T-cell (primary cell): ENCODE measurements at regions not wholly inside any gene's neighbourhood (a gene's known extent, or its start where the extent isn't known, plus 50 kb on each side); places are given as distances from the start of the nearest gene placed in this dataset.

Source experiments
- ATAC-seq, 4 experiments: fragments of 200-7000 bp in 3 of 4; fragments of 150-1000 bp in 1 of 4; cut with Tn5 transposase; replicated peaks in 1 of 4; 1 replicate in 3 of 4; 2 replicates in 1 of 4; pipeline ENCODE4 v1.10.0; 2021; ENCODE audit warnings: moderate library complexity in 3 of 4, mild to moderate bottlenecking in 2 of 4, moderate number of reproducible peaks in 1 of 4
- CTCF ChIA-PET, 2 donors: fragments of 300-600 bp; sonication (Branson Sonifier 250); formaldehyde crosslinking; loops; one replicate each; lab custom pipeline; 2022; ENCODE audit warnings: antibody characterized with exemption in 2 of 2; lab: Charles Lee
- POLR2A ChIA-PET, 2 donors: fragments of 300-600 bp; sonication (Branson Sonifier 250); formaldehyde crosslinking; loops; one replicate each; lab custom pipeline; 2022; ENCODE audit warnings: antibody characterized with exemption in 2 of 2; lab: Charles Lee
- DNase-seq, 35 experiments: peaks; one replicate each; pipeline versions ENCODE4 v3.0.0 to v3.0.0-alpha.2; 2013 to 2023
- H3K27ac ChIP-seq: one replicate; pipeline ENCODE4 v1.5.1; 2013; ENCODE audit warnings: low read length
- H3K27me3 ChIP-seq, 2 experiments: replicated peaks in 1 of 2; 1 replicate in 1 of 2; 2 replicates in 1 of 2; pipeline versions ENCODE4 v1.6.1 to v1.7.0; 2013; ENCODE audit warnings: low read length in 1 of 2, mixed read lengths in 1 of 2; ENCODE audit not compliant: control insufficient read depth in 2 of 2, insufficient read depth in 2 of 2; ENCODE audit errors: extremely low read depth in 1 of 2
- H3K36me3 ChIP-seq, 2 donors: 1 replicate in 1 of 2; 2 replicates in 1 of 2; pipeline versions ENCODE4 v1.6.1 to v1.7.0; 2013; ENCODE audit warnings: low read length in 1 of 2; ENCODE audit not compliant: control insufficient read depth in 2 of 2, insufficient read depth in 1 of 2; ENCODE audit errors: extremely low read depth in 1 of 2
- H3K4me1 ChIP-seq, 2 experiments: 1 replicate in 1 of 2; 2 replicates in 1 of 2; pipeline versions ENCODE4 v1.6.1 to v1.7.0; 2013; ENCODE audit warnings: low read length in 2 of 2, mixed read lengths in 1 of 2; ENCODE audit not compliant: insufficient read depth in 2 of 2, control insufficient read depth in 1 of 2; ENCODE audit errors: extremely low read depth in 1 of 2
- H3K4me3 ChIP-seq, 2 donors: 1 replicate in 1 of 2; 2 replicates in 1 of 2; pipeline versions ENCODE4 v1.5.1 to v1.7.0; 2013; ENCODE audit warnings: mild to moderate bottlenecking in 2 of 2, low read length in 1 of 2, moderate library complexity in 1 of 2; ENCODE audit not compliant: control insufficient read depth in 1 of 2; ENCODE audit errors: extremely low read depth in 1 of 2
- H3K9me3 ChIP-seq: 2 replicates; pipeline ENCODE4 v1.7.0; 2013
- H3K27ac Mint-ChIP-seq, 2 donors: one replicate each; pipeline ENCODE4 v1.8.0; 2020 to 2021; ENCODE audit warnings: mild to moderate bottlenecking in 2 of 2, mixed read lengths in 2 of 2
- H3K27me3 Mint-ChIP-seq, 2 donors: one replicate each; pipeline ENCODE4 v1.8.0; 2021 to 2022; ENCODE audit warnings: mixed read lengths in 2 of 2
- H3K36me3 Mint-ChIP-seq: one replicate; pipeline ENCODE4 v1.8.0; 2021; ENCODE audit warnings: mixed read lengths
- H3K4me1 Mint-ChIP-seq, 3 donors: one replicate each; pipeline ENCODE4 v1.8.0; 2020 to 2022; ENCODE audit warnings: mixed read lengths in 3 of 3, mild to moderate bottlenecking in 1 of 3
- H3K4me3 Mint-ChIP-seq, 3 donors: one replicate each; pipeline ENCODE4 v1.8.0; 2020 to 2022; ENCODE audit warnings: mild to moderate bottlenecking in 3 of 3, mixed read lengths in 3 of 3, moderate library complexity in 3 of 3
- H3K9me3 Mint-ChIP-seq, 3 donors: one replicate each; pipeline ENCODE4 v1.8.0; 2020 to 2022; ENCODE audit warnings: mixed read lengths in 3 of 3
- WGBS: methylation state at CpG from one replicate; pipeline ENCODE4 v1.1.5; 2013; ENCODE audit warnings: missing lambda C conversion rate; ENCODE audit not compliant: insufficient coverage; 5-methylcytosine and 5-hydroxymethylcytosine counted together

- 40% methylated on average over 1 of the region's 4 CpGs for WGBS
- H3K4me1 ChIP-seq: peaks cover 34 to 57% of the 10 kb centered on the region in 2 experiments
- no peaks in the 10 kb centered on the region for H3K27me3 ChIP-seq
- ATAC-seq (no peak), DNase-seq (no peak)
- H3K27ac ChIP-seq: peak overlapping the region; percentile 21
- POLR2A ChIA-PET: no interaction called here
- H3K4me3 ChIP-seq: no peak overlapping the region
- H3K9me3 ChIP-seq: no peaks in the 10 kb centered on the region
- peaks cover 4 to 25% of the 10 kb centered on the region in 2 donors for H3K36me3 ChIP-seq
- CTCF ChIA-PET: interaction anchor here (0.6 to 2.8 kb wide), 8 partner anchors 26 to 261 kb away, joined by 3 to 9 read pairs (median 5); partner anchors contain the start of gene VARS2 (in 1 of the 2)
- Mint-ChIP-seq H3K27ac (peak overlapping the region; percentile 97 to 99), H3K4me1 (peaks cover 81 to 93% (median 89%) of the 10 kb centered on the region in 3 donors), H3K27me3 (no peaks in the 10 kb centered on the region), H3K36me3 (peaks cover 23% of the 10 kb centered on the region), H3K9me3 (no peaks in the 10 kb centered on the region), H3K4me3 (peak overlapping the region; percentile 51 to 93 (median 92))
Measured at GRCh38 chr6:30826961-30827342, 57.4 kb upstream of the DDR1 start.

DNA sequence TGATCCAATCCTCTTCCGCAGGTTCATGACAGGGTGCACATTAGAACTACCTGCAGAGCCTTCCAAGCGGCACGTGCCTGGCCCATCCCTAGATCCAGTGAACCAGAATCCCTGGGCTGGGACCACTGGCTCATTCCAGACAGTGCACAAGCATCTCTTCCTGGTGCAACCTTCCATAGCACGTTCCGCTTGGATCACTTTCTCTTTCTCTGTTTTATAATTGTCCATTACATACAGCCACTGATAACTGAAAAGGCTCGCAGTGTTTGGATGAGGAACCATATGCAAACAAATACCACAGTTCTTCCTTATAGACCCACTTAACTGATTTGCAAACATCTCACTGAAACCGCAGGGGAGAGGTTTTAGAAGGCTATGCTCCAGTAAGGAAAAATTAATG is 59.6 kb upstream of the DDR1 start:
- ChIA-PET CTCF (interaction anchor here in 1 of 2 donors (0.6 to 0.9 kb wide), 2 partner anchors 59 to 659 kb away, joined by 3 read pairs; partner anchors contain the start of gene DDR1), POLR2A (no interaction called here)
- ATAC-seq (no peak), DNase-seq (no peak)
- WGBS: 87% methylated on average over 3 of the region's 7 CpGs
- Histone ChIP-seq H3K9me3 (no peaks in the 10 kb centered on the region), H3K4me1 (peaks cover 22 to 38% of the 10 kb centered on the region in 2 experiments), H3K27me3 (no peaks in the 10 kb centered on the region), H3K27ac (no peak overlapping the region), H3K4me3 (no peak overlapping the region), H3K36me3 (peaks cover 4 to 25% of the 10 kb centered on the region in 2 donors)
- H3K4me3 Mint-ChIP-seq: no peak overlapping the region
- H3K27me3 Mint-ChIP-seq: no peaks in the 10 kb centered on the region
- H3K9me3 Mint-ChIP-seq: no peaks in the 10 kb centered on the region
- peaks cover 75 to 86% (median 76%) of the 10 kb centered on the region in 3 donors for H3K4me1 Mint-ChIP-seq
- H3K27ac Mint-ChIP-seq: peak overlapping the region; percentile 24 to 71
- peaks cover 23% of the 10 kb centered on the region for H3K36me3 Mint-ChIP-seq

- Histone ChIP-seq H3K9me3 (no peaks in the 10 kb centered on the region), H3K4me1 (peaks cover 11 to 26% of the 10 kb centered on the region in 2 experiments), H3K27me3 (no peaks in the 10 kb centered on the region), H3K36me3 (peaks cover 4 to 27% of the 10 kb centered on the region in 2 donors), H3K4me3 (no peak overlapping the region), H3K27ac (no peak overlapping the region)
- DNase-seq (no peak), ATAC-seq (no peak)
- POLR2A ChIA-PET: interaction anchor here in 1 of 2 donors (0.7 kb wide), 1 partner anchor 57 kb away, joined by 4 read pairs; no protein-coding TSS in a partner anchor
- Mint-ChIP-seq H3K9me3 (no peaks in the 10 kb centered on the region), H3K36me3 (peaks cover 23% of the 10 kb centered on the region), H3K27me3 (no peaks in the 10 kb centered on the region), H3K4me3 (no peak overlapping the region), H3K27ac (peak overlapping the region; percentile 79 to 83), H3K4me1 (peaks cover 64 to 86% (median 74%) of the 10 kb centered on the region in 3 donors)
- WGBS: 98% methylated on average over 4 of the region's 4 CpGs
- CTCF ChIA-PET: interaction anchor here in 1 of 2 donors (1.7 kb wide), 1 partner anchor 59 kb away, joined by 5 read pairs; no protein-coding TSS in a partner anchor
Measured at GRCh38 chr6:30823534-30823865, 60.8 kb upstream of the DDR1 start.

- Histone ChIP-seq H3K4me1 (peaks cover 4 to 13% of the 10 kb centered on the region in 2 experiments), H3K9me3 (no peaks in the 10 kb centered on the region), H3K4me3 (no peak overlapping the region), H3K36me3 (peaks cover 2 to 20% of the 10 kb centered on the region in 2 donors), H3K27ac (peak overlapping the region; percentile 5), H3K27me3 (no peaks in the 10 kb centered on the region)
- H3K9me3 Mint-ChIP-seq: no peaks in the 10 kb centered on the region
- CTCF ChIA-PET: interaction anchor here (0.6 to 3.5 kb wide), 7 partner anchors 8 to 271 kb away, joined by 3 to 23 read pairs (median 4); no protein-coding TSS in a partner anchor
- H3K36me3 Mint-ChIP-seq: peaks cover 19% of the 10 kb centered on the region
- POLR2A ChIA-PET: no interaction called here
- H3K4me3 Mint-ChIP-seq: no peak overlapping the region
- ATAC-seq (peak in 1 of 4 experiments; percentile 38), DNase-seq (peak in 2 of 35 experiments; percentile 6 to 67)
- WGBS: 83% methylated on average over 1 of the region's 6 CpGs
- peak overlapping the region; percentile 79 to 83 for H3K27ac Mint-ChIP-seq
- no peaks in the 10 kb centered on the region for H3K27me3 Mint-ChIP-seq
- peaks cover 50 to 80% (median 65%) of the 10 kb centered on the region in 3 donors for H3K4me1 Mint-ChIP-seq
Measured at GRCh38 chr6:30821862-30822784, 62.2 kb upstream of the DDR1 start.

GRCh38 chr6:30820193-30820592 is 64.1 kb upstream of the DDR1 start:
- POLR2A ChIA-PET: no interaction called here
- Histone ChIP-seq H3K27ac (no peak overlapping the region), H3K4me1 (peaks cover 2 to 9% of the 10 kb centered on the region in 2 experiments), H3K36me3 (peaks cover 0 to 17% of the 10 kb centered on the region in 2 donors), H3K27me3 (no peaks in the 10 kb centered on the region), H3K4me3 (no peak overlapping the region), H3K9me3 (no peaks in the 10 kb centered on the region)
- no peak overlapping the region for H3K4me3 Mint-ChIP-seq
- DNase-seq (no peak), ATAC-seq (no peak)
- no peaks in the 10 kb centered on the region for H3K27me3 Mint-ChIP-seq
- H3K4me1 Mint-ChIP-seq: peaks cover 39 to 80% (median 65%) of the 10 kb centered on the region in 3 donors
- no peaks in the 10 kb centered on the region for H3K9me3 Mint-ChIP-seq
- H3K36me3 Mint-ChIP-seq: peaks cover 18% of the 10 kb centered on the region
- peak overlapping the region; percentile 72 to 83 for H3K27ac Mint-ChIP-seq
- CTCF ChIA-PET: interaction anchor here (0.6 to 3.5 kb wide), 4 partner anchors 9 to 267 kb away, joined by 3 to 23 read pairs (median 5); no protein-coding TSS in a partner anchor
- WGBS: 89% methylated on average over 1 of the region's 1 CpG

GRCh38 chr6:30819297-30819917 is 64.9 kb upstream of the DDR1 start:
- Mint-ChIP-seq H3K36me3 (peaks cover 16% of the 10 kb centered on the region), H3K9me3 (no peaks in the 10 kb centered on the region), H3K27ac (peak overlapping the region; percentile 59 to 72), H3K4me1 (peaks cover 39 to 81% (median 64%) of the 10 kb centered on the region in 3 donors), H3K27me3 (no peaks in the 10 kb centered on the region), H3K4me3 (no peak overlapping the region)
- Histone ChIP-seq H3K4me1 (peaks cover 2 to 17% of the 10 kb centered on the region in 2 experiments), H3K9me3 (no peaks in the 10 kb centered on the region), H3K27ac (peak overlapping the region; percentile 12), H3K27me3 (no peaks in the 10 kb centered on the region), H3K36me3 (peaks cover 0 to 11% of the 10 kb centered on the region in 2 donors), H3K4me3 (no peak overlapping the region)
- CTCF ChIA-PET: interaction anchor here in 1 of 2 donors (0.6 to 3.5 kb wide), 3 partner anchors 10 to 268 kb away, joined by 3 to 23 read pairs (median 7); no protein-coding TSS in a partner anchor
- DNase-seq (no peak), ATAC-seq (no peak)
- POLR2A ChIA-PET: interaction anchor here in 1 of 2 donors (0.6 kb wide), 1 partner anchor 287 kb away, joined by 5 read pairs; no protein-coding TSS in a partner anchor
- WGBS: 58% methylated on average over 7 of the region's 10 CpGs
